SK-N-SH (cell line): ENCODE measurements at regions not wholly inside any gene's neighbourhood (a gene's known extent, or its start where the extent isn't known, plus 50 kb on each side); places are given as distances from the start of the nearest gene placed in this dataset.

Source experiments
- CTCF ChIA-PET: fragments of 300-600, 350-600 bp; formaldehyde crosslinking; extraction: SDS; loops from one replicate; lab custom pipeline; 2021; lab: Yijun Ruan, JAX
- POLR2A ChIA-PET: fragments of 350-600 bp; sonication (Branson Sonifier 250); formaldehyde crosslinking; extraction: SDS; loops from one replicate; lab custom pipeline; 2020; ENCODE audit warnings: antibody characterized with exemption, inconsistent platforms; lab: Yijun Ruan, JAX
- DNase-seq: peaks from one replicate; pipeline ENCODE4 v3.0.0; 2012
- H2AFZ ChIP-seq: fragments of 200-600 bp; sonication (generic); 2 replicates; pipeline ENCODE4 v1.8.1; 2016; ENCODE audit warnings: antibody characterized with exemption, mild to moderate bottlenecking, low read depth
- H3F3A ChIP-seq: fragments of 200-600 bp; sonication (generic); replicated peaks from 2 replicates; pipeline ENCODE3; 2016; ENCODE audit warnings: antibody characterized with exemption, mild to moderate bottlenecking; ENCODE audit not compliant: insufficient read depth
- H3K27ac ChIP-seq, 2 experiments: fragments of 200-500 bp in 1 of 2; fragments of 200-600 bp in 1 of 2; sonication (Bioruptor generic) in 1 of 2; sonication (generic), shearing (Covaris generic) in 1 of 2; 2 replicates each; pipeline versions ENCODE4 v1.5.1 to v1.6.1; 2014 to 2016; ENCODE audit warnings: low read depth in 2 of 2, inconsistent platforms in 1 of 2, low read length in 1 of 2, mild to moderate bottlenecking in 1 of 2, mixed read lengths in 1 of 2
- H3K27me3 ChIP-seq: fragments of 200-600 bp; sonication (generic), shearing (Covaris generic); 2 replicates; pipeline ENCODE4 v1.6.1; 2016; ENCODE audit warnings: mixed run types; ENCODE audit not compliant: insufficient read depth
- H3K36me3 ChIP-seq, 2 experiments: fragments of 200-500 bp in 1 of 2; fragments of 200-600 bp in 1 of 2; sonication (Bioruptor generic) in 1 of 2; sonication (generic) in 1 of 2; replicated peaks in 1 of 2; 2 replicates each; pipeline versions ENCODE3 to v1.5.1; 2014 to 2016; ENCODE audit warnings: low read length in 1 of 2, mild to moderate bottlenecking in 1 of 2; ENCODE audit not compliant: insufficient read depth in 2 of 2, control insufficient read depth in 1 of 2
- H3K4me1 ChIP-seq, 2 experiments: fragments of 200-500 bp in 1 of 2; fragments of 200-600 bp in 1 of 2; sonication (Bioruptor generic) in 1 of 2; sonication (generic), shearing (Covaris generic) in 1 of 2; 2 replicates each; pipeline versions ENCODE4 v1.5.1 to v1.6.1; 2014 to 2016; ENCODE audit warnings: low read depth in 1 of 2, low read length in 1 of 2, mixed run types in 1 of 2; ENCODE audit not compliant: insufficient read depth in 2 of 2, control insufficient read depth in 1 of 2
- H3K4me2 ChIP-seq: fragments of 200-600 bp; sonication (generic), shearing (Covaris generic); 2 replicates; pipeline ENCODE4 v1.6.1; 2017; ENCODE audit warnings: mixed run types
- H3K4me3 ChIP-seq, 2 experiments: fragments of 200-500 bp in 1 of 2; fragments of 200-600 bp in 1 of 2; sonication (Bioruptor generic) in 1 of 2; sonication (generic), shearing (Covaris generic) in 1 of 2; 2 replicates each; pipeline versions ENCODE4 v1.5.1 to v1.8.1; 2014 to 2016; ENCODE audit warnings: low read depth in 2 of 2, inconsistent platforms in 1 of 2, low read length in 1 of 2, mild to moderate bottlenecking in 1 of 2, mixed read lengths in 1 of 2, moderate library complexity in 1 of 2
- H3K79me2 ChIP-seq: fragments of 200-600 bp; sonication (generic); 2 replicates; pipeline ENCODE4 v1.8.1; 2017; ENCODE audit warnings: mild to moderate bottlenecking; ENCODE audit not compliant: insufficient read depth
- H3K9ac ChIP-seq: fragments of 200-600 bp; sonication (generic); 2 replicates; pipeline ENCODE4 v1.6.1; 2017; ENCODE audit warnings: mixed run types
- H3K9me2 ChIP-seq: fragments of 200-600 bp; sonication (generic); 2 replicates; pipeline ENCODE4 v1.6.1; 2017; ENCODE audit warnings: mixed run types
- H3K9me3 ChIP-seq: fragments of 200-600 bp; sonication (generic); 2 replicates; pipeline ENCODE4 v1.6.1; 2017; ENCODE audit warnings: mixed run types, mild to moderate bottlenecking, moderate library complexity
- H4K20me1 ChIP-seq: fragments of 200-600 bp; sonication (generic); 2 replicates; pipeline ENCODE4 v1.6.1; 2017; ENCODE audit warnings: mild to moderate bottlenecking, mixed run types; ENCODE audit not compliant: insufficient read depth
- ELF1 ChIP-seq: IDR thresholded peaks from 2 replicates; pipeline ENCODE4 v1.4.0; 2012
- EP300 ChIP-seq, 2 experiments: IDR thresholded peaks; 2 replicates each; pipeline versions ENCODE4 v1.4.0 to v1.6.1; 2012; ENCODE audit warnings: borderline replicate concordance in 1 of 2, low read depth in 1 of 2, low read length in 1 of 2
- FOSL2 ChIP-seq: IDR thresholded peaks from 2 replicates; pipeline ENCODE4 v1.4.0; 2012; ENCODE audit warnings: low read depth, mild to moderate bottlenecking, moderate library complexity, borderline replicate concordance
- FOXJ3 ChIP-seq: sonication (generic); formaldehyde crosslinking; IDR thresholded peaks from 2 replicates; pipeline ENCODE4 v1.5.1; 2020; ENCODE audit warnings: mild to moderate bottlenecking, missing genetic modification reagents
- FOXM1 ChIP-seq: IDR thresholded peaks from 2 replicates; pipeline ENCODE4 v1.4.0; 2012; ENCODE audit warnings: low read depth, mild to moderate bottlenecking
- GABPA ChIP-seq: IDR thresholded peaks from 2 replicates; pipeline ENCODE4 v1.4.0; 2012; ENCODE audit warnings: low read depth, mild to moderate bottlenecking
- GATA2 ChIP-seq: sonication (generic); formaldehyde crosslinking; IDR thresholded peaks from 2 replicates; pipeline ENCODE4 v1.5.0; 2020; ENCODE audit warnings: mild to moderate bottlenecking, missing genetic modification reagents
- JUND ChIP-seq: IDR thresholded peaks from 2 replicates; pipeline ENCODE4 v1.4.0; 2012
- MEF2A ChIP-seq: IDR thresholded peaks from 2 replicates; pipeline ENCODE4 v1.4.0; 2012; ENCODE audit warnings: low read depth, borderline replicate concordance
- MXI1 ChIP-seq: IDR thresholded peaks from 2 replicates; pipeline ENCODE4 v1.6.1; 2012; ENCODE audit warnings: mild to moderate bottlenecking, low read depth, low read length, improper control_type of control experiment
- PBX3 ChIP-seq: IDR thresholded peaks from 2 replicates; pipeline ENCODE4; 2012
- RAD21 ChIP-seq: IDR thresholded peaks from 2 replicates; pipeline ENCODE4 v1.6.1; 2012; ENCODE audit warnings: mild to moderate bottlenecking, low read length
- RCOR1 ChIP-seq: fragments of 150-350 bp; IDR thresholded peaks from 2 replicates; pipeline ENCODE4 v1.6.1; 2017; ENCODE audit warnings: antibody characterized with exemption, low read length
- RXRA ChIP-seq: IDR thresholded peaks from 2 replicates; pipeline ENCODE4 v1.4.0; 2012; ENCODE audit warnings: low read depth, mild to moderate bottlenecking, borderline replicate concordance
- SIN3A ChIP-seq: IDR thresholded peaks from 2 replicates; pipeline ENCODE4 v1.6.1; 2012; ENCODE audit warnings: low read depth, mild to moderate bottlenecking, low read length, moderate library complexity, borderline replicate concordance
- TAF1 ChIP-seq: IDR thresholded peaks from 2 replicates; pipeline ENCODE4 v1.6.1; 2012; ENCODE audit warnings: low read depth, mild to moderate bottlenecking, low read length, moderate library complexity, borderline replicate concordance
- TCF12 ChIP-seq: IDR thresholded peaks from 2 replicates; pipeline ENCODE4 v1.4.0; 2012
- TEAD4 ChIP-seq: IDR thresholded peaks from 2 replicates; pipeline ENCODE4 v1.4.0; 2012; ENCODE audit warnings: mild to moderate bottlenecking, borderline replicate concordance; ENCODE audit not compliant: insufficient read depth
- USF1 ChIP-seq: IDR thresholded peaks from 2 replicates; pipeline ENCODE4 v1.4.0; 2012; ENCODE audit warnings: low read depth, borderline replicate concordance
- USF2 ChIP-seq: fragments of 150-350 bp; IDR thresholded peaks from 2 replicates; pipeline ENCODE4 v1.6.1; 2017; ENCODE audit warnings: antibody characterized with exemption, low read length, low read depth, borderline replicate concordance
- WGBS: methylation state at CpG from one replicate; pipeline ENCODE4 v1.1.6; 2017; ENCODE audit warnings: low lambda C conversion rate; 5-methylcytosine and 5-hydroxymethylcytosine counted together
- TF ChIP-seq, protein P1 (sequence below): IDR thresholded peaks from 2 replicates; pipeline ENCODE4 v1.4.0; 2012; ENCODE audit warnings: low read depth, borderline replicate concordance

DNA sequence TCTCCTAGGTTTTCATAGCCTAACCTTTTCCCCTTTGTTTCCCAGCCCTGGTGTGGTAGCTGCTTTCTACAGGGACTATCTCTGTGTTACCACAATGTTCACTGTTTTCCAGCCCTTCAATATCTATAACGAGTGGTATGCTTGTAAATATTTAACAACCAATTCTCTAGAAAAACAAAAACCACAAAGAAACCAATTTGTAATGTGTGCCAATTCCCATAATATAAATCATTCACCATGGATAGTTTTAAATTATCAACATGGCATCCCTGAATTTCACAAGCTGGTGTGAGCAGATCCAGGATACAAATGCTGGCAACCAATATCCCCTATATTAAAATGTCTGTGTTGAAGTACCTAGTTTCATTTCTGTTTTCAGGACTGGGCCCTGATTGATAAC, 200.7 kb upstream of the FOXN2 start:
- no peak overlapping the region for H3K9ac ChIP-seq
- no peak overlapping the region for H3K4me3 ChIP-seq
- H3K36me3 ChIP-seq = no peaks in the 10 kb centered on the region
- WGBS = 88% methylated on average over 1 of the region's 1 CpG
- no peak for DNase-seq
- H3K79me2 ChIP-seq = no peaks in the 10 kb centered on the region
- H2AFZ ChIP-seq = no peak overlapping the region
- TF ChIP-seq MXI1 (no peak), RAD21 (no peak), ELF1 (no peak), GABPA (no peak), PBX3 (no peak), USF1 (no peak), USF2 (no peak), FOXM1 (no peak), MEF2A (no peak), TCF12 (no peak), TEAD4 (no peak), FOSL2 (no peak), TAF1 (no peak), RXRA (no peak)
- ChIA-PET POLR2A (no interaction called here), CTCF (interaction anchor here (1.5 to 2.0 kb wide), 4 partner anchors 10 to 312 kb away, joined by 3 to 15 read pairs (median 4); no protein-coding TSS in a partner anchor)
- H4K20me1 ChIP-seq = no peaks in the 10 kb centered on the region
- H3K27me3 ChIP-seq = no peaks in the 10 kb centered on the region
- H3F3A ChIP-seq = no peaks in the 10 kb centered on the region
- H3K4me2 ChIP-seq = no peak overlapping the region
- no peaks in the 10 kb centered on the region for H3K9me3 ChIP-seq
- H3K9me2 ChIP-seq = no peaks in the 10 kb centered on the region
- H3K27ac ChIP-seq = no peak overlapping the region
- peaks cover 7 to 9% of the 10 kb centered on the region in 2 experiments; a peak in 1 of 4 replicates for H3K4me1 ChIP-seq

GRCh38 chr2:48114256-48114655, 200.2 kb upstream of the FOXN2 start:
- no peak overlapping the region for H3K4me2 ChIP-seq
- H3K4me3 ChIP-seq = no peak overlapping the region
- TF ChIP-seq, protein P1, sequence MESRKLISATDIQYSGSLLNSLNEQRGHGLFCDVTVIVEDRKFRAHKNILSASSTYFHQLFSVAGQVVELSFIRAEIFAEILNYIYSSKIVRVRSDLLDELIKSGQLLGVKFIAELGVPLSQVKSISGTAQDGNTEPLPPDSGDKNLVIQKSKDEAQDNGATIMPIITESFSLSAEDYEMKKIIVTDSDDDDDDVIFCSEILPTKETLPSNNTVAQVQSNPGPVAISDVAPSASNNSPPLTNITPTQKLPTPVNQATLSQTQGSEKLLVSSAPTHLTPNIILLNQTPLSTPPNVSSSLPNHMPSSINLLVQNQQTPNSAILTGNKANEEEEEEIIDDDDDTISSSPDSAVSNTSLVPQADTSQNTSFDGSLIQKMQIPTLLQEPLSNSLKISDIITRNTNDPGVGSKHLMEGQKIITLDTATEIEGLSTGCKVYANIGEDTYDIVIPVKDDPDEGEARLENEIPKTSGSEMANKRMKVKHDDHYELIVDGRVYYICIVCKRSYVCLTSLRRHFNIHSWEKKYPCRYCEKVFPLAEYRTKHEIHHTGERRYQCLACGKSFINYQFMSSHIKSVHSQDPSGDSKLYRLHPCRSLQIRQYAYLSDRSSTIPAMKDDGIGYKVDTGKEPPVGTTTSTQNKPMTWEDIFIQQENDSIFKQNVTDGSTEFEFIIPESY = no peak
- no peak for TF ChIP-seq GATA2 (CRISPR knock-in tag)
- TF ChIP-seq JUND = no peak
- no peak; the same call in 1 of the 2 replicates for TF ChIP-seq FOSL2
- TF ChIP-seq EP300 (IDR thresholded peaks at IDR 0.05; ENCODE audit: borderline replicate concordance in 1 of 2, low read depth in 1 of 2, low read length in 1 of 2) = no peak
- TF ChIP-seq RCOR1 = no peak
- TF ChIP-seq FOXJ3 (CRISPR knock-in tag) = no peak
- no peak for TF ChIP-seq SIN3A
- peaks cover 7 to 9% of the 10 kb centered on the region in 2 experiments; a peak in 1 of 4 replicates for H3K4me1 ChIP-seq
- no peaks in the 10 kb centered on the region for H3K79me2 ChIP-seq
- CTCF ChIA-PET = interaction anchor here (1.5 to 2.0 kb wide), 3 partner anchors 20 to 312 kb away, joined by 4 to 15 read pairs (median 4); no protein-coding TSS in a partner anchor
- DNase-seq = no peak
- H3K9ac ChIP-seq = no peak overlapping the region
- 63% methylated on average over 2 of the region's 2 CpGs for WGBS
- no peaks in the 10 kb centered on the region for H4K20me1 ChIP-seq
- no peak overlapping the region for H3K27ac ChIP-seq
- H3K36me3 ChIP-seq = no peaks in the 10 kb centered on the region
- POLR2A ChIA-PET = no interaction called here
- H3K9me3 ChIP-seq = no peaks in the 10 kb centered on the region
- H3K27me3 ChIP-seq = no peaks in the 10 kb centered on the region
- H2AFZ ChIP-seq = no peak overlapping the region
- H3F3A ChIP-seq = no peaks in the 10 kb centered on the region
- no peaks in the 10 kb centered on the region for H3K9me2 ChIP-seq
